K562 (cell line): ENCODE measurements at regions not wholly inside any gene's neighbourhood (a gene's known extent, or its start where the extent isn't known, plus 50 kb on each side); places are given as distances from the start of the nearest gene placed in this dataset.

Experiments
- ATAC-seq: fragments of 200-7000 bp; cut with Tn5 transposase; 3 replicates; pipeline ENCODE4 v1.9.1; 2020; ENCODE audit warnings: moderate library complexity
- BruUV-seq: library from RNA; stranded (reverse); fragments of 400-500 nt; replicated peaks from 2 replicates; lab custom pipeline; 2021; lab: Mats Ljungman, UMichigan
- CTCF ChIA-PET: fragments of 300-600 bp; formaldehyde crosslinking; extraction: SDS; loops from one replicate; lab custom pipeline; 2021; ENCODE audit warnings: low intra/inter-chr PET ratio; lab: Yijun Ruan, JAX
- POLR2A ChIA-PET: fragments of 300-600, 350-650 bp; sonication (Branson Sonifier 250); formaldehyde crosslinking; extraction: SDS; loops from one replicate; lab custom pipeline; 2021; ENCODE audit warnings: antibody characterized with exemption, inconsistent platforms; lab: Yijun Ruan, JAX
- DNase-seq, 4 experiments: peaks; one replicate each; pipeline versions ENCODE4 v3.0.0 to v3.0.0-alpha.2; 2011 to 2018; ENCODE audit warnings: low spot score in 3 of 4, mixed read lengths in 3 of 4; ENCODE audit errors: extremely low read depth in 1 of 4
- FAIRE-seq: peaks from 2 replicates; lab custom pipeline; 2011; peaks lifted over from hg19 to GRCh38; lab: Jason Lieb, UNC
- H2AFZ ChIP-seq: 2 replicates; pipeline ENCODE4 v1.6.0; 2011; ENCODE audit warnings: low read depth, low read length, control low read depth, inconsistent platforms
- H3K27ac ChIP-seq: fragments of 200-600 bp; 3 replicates; pipeline ENCODE4 v1.8.0; 2011; ENCODE audit warnings: low read depth, mild to moderate bottlenecking, control low read depth, inconsistent platforms, low read length, moderate library complexity, mixed read lengths; ENCODE audit errors: extremely low read depth
- H3K27me3 ChIP-seq, 2 experiments: fragments of 300-600 bp in 1 of 2; 2 replicates in 1 of 2; 3 replicates in 1 of 2; pipeline versions ENCODE4 v1.6.0 to v1.8.0; 2011; ENCODE audit warnings: inconsistent platforms in 2 of 2, low read length in 2 of 2, mild to moderate bottlenecking in 1 of 2, mixed read lengths in 1 of 2, moderate library complexity in 1 of 2; ENCODE audit not compliant: control insufficient read depth in 2 of 2, insufficient read depth in 2 of 2
- H3K36me3 ChIP-seq: fragments of 300-600 bp; 3 replicates; pipeline ENCODE4 v1.8.0; 2011; ENCODE audit warnings: mild to moderate bottlenecking, low read length, inconsistent platforms; ENCODE audit not compliant: control insufficient read depth, insufficient read depth
- H3K4me1 ChIP-seq, 2 experiments: fragments of 200-600 bp in 1 of 2; replicated peaks in 1 of 2; 2 replicates in 1 of 2; 3 replicates in 1 of 2; pipeline versions ENCODE4 v1.5.1 to v1.8.0; 2011; ENCODE audit warnings: inconsistent platforms in 2 of 2, low read length in 2 of 2, mild to moderate bottlenecking in 1 of 2, mixed read lengths in 1 of 2, moderate library complexity in 1 of 2; ENCODE audit not compliant: control insufficient read depth in 2 of 2, insufficient read depth in 2 of 2
- H3K4me2 ChIP-seq: 2 replicates; pipeline ENCODE4 v1.6.1; 2011; ENCODE audit warnings: low read length, control low read depth, inconsistent platforms, mixed read lengths; ENCODE audit not compliant: insufficient read depth
- H3K4me3 ChIP-seq: fragments of 200-600 bp; sonication (generic), shearing (Covaris generic); 2 replicates; pipeline ENCODE4 v1.5.1; 2016; ENCODE audit warnings: control low read depth, inconsistent platforms
- H3K79me2 ChIP-seq: fragments of 200-600 bp; 3 replicates; pipeline ENCODE4 v1.8.0; 2011; ENCODE audit warnings: low read length, inconsistent platforms; ENCODE audit not compliant: control insufficient read depth, insufficient read depth
- H3K9ac ChIP-seq, 2 experiments: 2 replicates each; pipeline versions ENCODE4 v1.6.0 to v1.6.1; 2011; ENCODE audit warnings: low read depth in 2 of 2, low read length in 2 of 2, control low read depth in 1 of 2, inconsistent platforms in 1 of 2, mild to moderate bottlenecking in 1 of 2, mixed read lengths in 1 of 2; ENCODE audit not compliant: insufficient read depth in 1 of 2
- H3K9me1 ChIP-seq: one replicate; pipeline ENCODE4 v1.6.0; 2011; ENCODE audit warnings: inconsistent platforms, mild to moderate bottlenecking, low read length, moderate library complexity; ENCODE audit not compliant: control insufficient read depth, insufficient read depth
- H3K9me3 ChIP-seq: replicated peaks from 2 replicates; pipeline ENCODE4 v1.5.1; 2011; ENCODE audit warnings: low read depth, low read length, inconsistent platforms; ENCODE audit not compliant: control insufficient read depth, insufficient read depth
- H4K20me1 ChIP-seq: replicated peaks from 2 replicates; pipeline ENCODE4 v1.6.1; 2011; ENCODE audit warnings: low read length, inconsistent platforms, mixed read lengths; ENCODE audit not compliant: control insufficient read depth, insufficient read depth
- ATF3 ChIP-seq, 2 experiments: fragments of 450-650 bp in 1 of 2; sonication (generic) in 1 of 2; formaldehyde crosslinking in 1 of 2; IDR thresholded peaks in 1 of 2; conservative IDR thresholded peaks in 1 of 2; 2 replicates each; pipeline versions ENCODE4 v1.6.1 to v1.8.1; 2016 to 2023; ENCODE audit warnings: mild to moderate bottlenecking in 2 of 2, moderate library complexity in 2 of 2, inconsistent platforms in 1 of 2, missing genetic modification reagents in 1 of 2
- CBFA2T3 ChIP-seq: fragments of 450-650 bp; IDR thresholded peaks from 2 replicates; pipeline ENCODE4 v1.6.1; 2017
- ETV5 ChIP-seq: sonication (generic); formaldehyde crosslinking; IDR thresholded peaks from 2 replicates; pipeline ENCODE4 v1.4.0; 2020; ENCODE audit warnings: low read depth, mild to moderate bottlenecking, missing genetic modification reagents
- KAT8 ChIP-seq: fragments of 450-650 bp; IDR thresholded peaks from 2 replicates; pipeline ENCODE4 v1.6.1; 2016; ENCODE audit warnings: low read depth, mild to moderate bottlenecking
- MAX ChIP-seq: sonication (generic); formaldehyde crosslinking; IDR thresholded peaks from 2 replicates; pipeline ENCODE4 v1.9.0; 2022; ENCODE audit warnings: mild to moderate bottlenecking, missing genetic modification reagents
- MBD1 ChIP-seq: fragments of 250-450 bp; sonication (Bioruptor Pico); IDR thresholded peaks from 2 replicates; pipeline ENCODE4 v1.8.0; 2022; ENCODE audit warnings: inconsistent platforms
- PHB ChIP-seq: fragments of 250-450 bp; sonication (Bioruptor Pico); IDR thresholded peaks from 2 replicates; pipeline ENCODE4 v1.5.0; 2021
- PPARD ChIP-seq: fragments of 250-450 bp; sonication (Bioruptor Pico); IDR thresholded peaks from 2 replicates; pipeline ENCODE4 v1.8.0; 2022; ENCODE audit warnings: inconsistent platforms, mild to moderate bottlenecking, moderate library complexity
- PTBP1 ChIP-seq: fragments of 200-400 bp; formaldehyde crosslinking; IDR thresholded peaks from 2 replicates; pipeline ENCODE4 v1.6.1; 2017; ENCODE audit warnings: low read depth, low read length
- RNF219 ChIP-seq: fragments of 250-450 bp; sonication (Bioruptor Pico); IDR thresholded peaks from 2 replicates; pipeline ENCODE4 v1.5.0; 2022; ENCODE audit warnings: mild to moderate bottlenecking
- SMARCA5 ChIP-seq: fragments of 450-650 bp; IDR thresholded peaks from 2 replicates; pipeline ENCODE4 v1.6.1; 2016
- TFAP4 ChIP-seq: sonication (generic); formaldehyde crosslinking; IDR thresholded peaks from 2 replicates; pipeline ENCODE4 v1.8.0; 2022; ENCODE audit warnings: missing genetic modification reagents, mild to moderate bottlenecking, moderate library complexity, borderline replicate concordance
- VEZF1 ChIP-seq: fragments of 200-800 bp; sonication (Bioruptor generic); IDR thresholded peaks from 2 replicates; pipeline ENCODE4 v1.6.1; 2017; ENCODE audit warnings: missing genetic modification characterization, missing compliant biosample characterization
- ZNF24 ChIP-seq: fragments of 450-650 bp; IDR thresholded peaks from 2 replicates; pipeline ENCODE4 v1.6.1; 2016
- ZNF75A ChIP-seq: fragments of 450-650 bp; formaldehyde crosslinking; IDR thresholded peaks from 2 replicates; pipeline ENCODE4 v1.4.0; 2020; ENCODE audit warnings: mild to moderate bottlenecking
- ZNF77 ChIP-seq: fragments of 250-450 bp; sonication (Bioruptor Pico); IDR thresholded peaks from 2 replicates; pipeline ENCODE4 v1.5.0; 2020
- WGBS: fragments of 100-300 bp; shearing (Covaris generic); methylation state at CpG from one replicate; pipeline ENCODE4 v1.1.6; 2016; ENCODE audit warnings: low coverage, mixed read lengths; ENCODE audit not compliant: insufficient coverage; ENCODE audit errors: missing lambda C conversion rate; 5-methylcytosine and 5-hydroxymethylcytosine counted together
- in situ Hi-C: fragments of 300-500 bp; cut with MboI; formaldehyde crosslinking; loops from 4 replicates; pipeline ENCODE4 v1.15.0; 2018; ENCODE audit warnings: inconsistent platforms, mixed read lengths
- intact Hi-C: fragments of 100-400 bp; cut with micrococcal nuclease; formaldehyde crosslinking; loops from 2 replicates; pipeline ENCODE4 v1.14.2; 2022

- no peaks in the 10 kb centered on the region for H4K20me1 ChIP-seq
- in situ Hi-C loops (no loop called here), intact Hi-C loops (no loop called here)
- H3K36me3 ChIP-seq, result no peaks in the 10 kb centered on the region
- ATAC-seq (no peak), DNase-seq (no peak), FAIRE-seq (no peak)
- no peak overlapping the region for H3K9ac ChIP-seq
- H3K9me3 ChIP-seq, result no peaks in the 10 kb centered on the region
- WGBS, result 6% methylated on average over 1 of the region's 1 CpG
- no peaks in the 10 kb centered on the region for H3K27me3 ChIP-seq
- no peaks in the 10 kb centered on the region for H3K4me1 ChIP-seq
- POLR2A ChIA-PET, result no interaction called here
- H3K27ac ChIP-seq, result no peak overlapping the region
- H3K9me1 ChIP-seq, result no peaks in the 10 kb centered on the region
- no peak overlapping the region for H2AFZ ChIP-seq
- H3K4me2 ChIP-seq, result no peak overlapping the region
- no TSS peak for BruUV-seq
- no peaks in the 10 kb centered on the region for H3K79me2 ChIP-seq
- TF ChIP-seq ATF3 (IDR thresholded peaks at IDR 0.05) (no peak), ATF3 (CRISPR knock-in tag; conservative IDR thresholded peaks at IDR 0.05) (no peak), ZNF24 (no peak), PTBP1 (no peak), MAX (CRISPR knock-in tag) (no peak), ZNF77 (CRISPR knock-in tag) (no peak), RNF219 (no peak), VEZF1 (CRISPR knock-in tag) (no peak), PHB (no peak), PPARD (CRISPR knock-in tag) (no peak), CBFA2T3 (no peak), ETV5 (CRISPR knock-in tag) (no peak), MBD1 (CRISPR knock-in tag) (no peak), KAT8 (no peak), SMARCA5 (no peak), TFAP4 (CRISPR knock-in tag) (no peak), ZNF75A (CRISPR knock-in tag) (no peak)
- no peak overlapping the region for H3K4me3 ChIP-seq
- CTCF ChIA-PET, result no interaction called here
Measured at GRCh38 chr7:81402227-81402626, 367.6 kb downstream of the HGF start.
